Hematopoietic multipotent progenitor cell treated with erythropoietin and hydrocortisone succinate and interleukin-3 and kit ligand, for 4 days (in vitro differentiated cells): ENCODE measurements at regions not wholly inside any gene's neighbourhood (a gene's known extent, or its start where the extent isn't known, plus 50 kb on each side); places are given as distances from the start of the nearest gene placed in this dataset.
"Not testable (repeated sequence)": the region's sequence is repeated elsewhere in the genome, so short reads cannot be mapped to it uniquely, and the experiment has no call there.

Experiments
- DNase-seq: peaks from one replicate; pipeline ENCODE4 v3.0.0-alpha.2; 2015

DNA sequence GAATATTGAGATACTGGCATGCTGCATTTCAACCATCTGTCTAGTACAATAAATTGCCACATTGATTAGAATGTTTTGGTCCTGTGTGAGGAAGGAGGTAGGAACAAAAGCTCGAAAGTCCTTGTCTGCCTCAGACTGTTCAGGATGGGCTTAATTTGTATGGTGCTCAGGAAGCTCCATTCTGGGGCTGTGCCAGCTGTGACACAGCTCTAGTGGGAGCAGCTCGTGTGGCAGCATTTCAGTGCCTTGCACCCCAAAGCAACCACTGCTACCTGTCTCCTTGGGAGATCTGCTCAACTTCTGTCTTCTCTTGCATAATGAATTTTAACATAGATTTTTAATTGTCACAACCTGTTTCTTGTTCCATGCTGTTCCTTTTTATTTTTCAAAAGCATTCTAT lies 144.4 kb upstream of the THUMPD2 start:
- no peak for DNase-seq

GRCh38 chr2:39922679-39923405 lies 143.8 kb upstream of the THUMPD2 start:
- DNase-seq, result no peak

DNA sequence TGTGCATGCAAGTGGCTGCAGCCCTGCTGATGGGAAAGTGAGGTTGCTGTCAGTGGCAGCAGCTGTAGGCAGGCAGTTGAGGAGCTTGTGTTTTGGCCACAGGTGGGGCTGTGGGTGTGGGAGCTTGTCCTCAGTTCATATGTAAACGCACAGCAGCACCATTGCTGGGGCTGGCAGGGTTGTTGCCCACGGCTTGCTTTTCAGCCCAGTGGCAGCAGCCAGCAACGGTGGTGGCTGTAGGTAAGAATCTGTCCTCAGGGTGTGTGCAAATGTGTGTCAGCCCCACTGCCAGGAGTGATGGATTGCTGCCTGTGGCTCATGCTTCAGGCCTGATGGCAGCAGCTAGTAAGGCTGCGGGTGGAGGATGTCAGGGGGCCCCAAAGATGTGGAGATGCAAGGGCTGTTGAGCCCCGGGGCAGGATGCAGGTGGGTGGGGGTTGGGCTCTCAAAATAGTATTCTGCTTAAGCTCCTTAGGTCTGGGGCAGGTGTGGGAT lies 141.3 kb upstream of the THUMPD2 start:
- DNase-seq, result no peak

GRCh38 chr2:39919511-39920306 lies 140.7 kb upstream of the THUMPD2 start:
- no peak for DNase-seq

- no peak for DNase-seq
Observed at GRCh38 chr2:39918886-39919285, 139.8 kb upstream of the THUMPD2 start.

DNA sequence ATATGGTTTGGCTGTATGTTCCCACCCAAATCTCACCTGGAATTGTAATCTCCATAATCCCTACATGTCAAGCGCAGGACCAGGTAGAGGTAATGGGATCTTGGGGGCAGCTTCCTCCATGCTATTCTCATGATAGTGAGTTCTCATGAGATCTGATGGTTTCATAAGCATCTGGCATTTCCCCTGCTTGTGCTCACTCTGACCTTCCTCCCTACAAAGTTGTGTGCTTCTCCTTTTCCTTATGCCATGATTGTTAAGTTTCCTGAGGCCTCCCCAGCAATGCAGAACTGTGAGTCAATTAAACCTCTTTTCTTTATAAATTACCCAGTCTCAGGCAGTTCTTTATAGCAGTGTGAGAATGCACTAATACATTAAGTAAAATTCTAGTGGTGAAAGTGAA lies 138.3 kb upstream of the THUMPD2 start:
- not testable (repeated sequence) for DNase-seq

DNA sequence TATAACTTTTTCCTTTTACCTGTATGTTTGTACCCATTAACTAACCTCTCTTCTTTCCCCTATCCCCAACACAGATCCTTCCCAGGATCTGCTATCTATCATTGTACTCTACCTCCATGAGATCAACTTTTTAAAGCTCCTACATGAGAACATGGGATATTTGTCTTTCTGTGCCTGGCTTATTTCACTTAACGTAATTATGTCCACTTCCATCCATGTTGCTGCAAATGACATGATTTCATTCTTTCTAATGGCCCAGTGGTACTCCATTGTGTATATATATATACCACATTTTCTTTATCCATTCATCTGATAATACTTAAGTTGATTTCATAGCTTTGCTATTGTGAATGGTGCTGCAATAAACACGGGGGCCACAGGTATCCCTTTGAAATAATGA lies 135.9 kb upstream of the THUMPD2 start:
- DNase-seq, result no peak

GRCh38 chr2:39913648-39914461 lies 134.8 kb upstream of the THUMPD2 start:
- peak; percentile 86 for DNase-seq

GRCh38 chr2:39902103-39902502 lies 123.0 kb upstream of the THUMPD2 start:
- DNase-seq, result no peak

- DNase-seq, result no peak
Observed at GRCh38 chr2:39898934-39899333, 119.9 kb upstream of the THUMPD2 start.

DNA sequence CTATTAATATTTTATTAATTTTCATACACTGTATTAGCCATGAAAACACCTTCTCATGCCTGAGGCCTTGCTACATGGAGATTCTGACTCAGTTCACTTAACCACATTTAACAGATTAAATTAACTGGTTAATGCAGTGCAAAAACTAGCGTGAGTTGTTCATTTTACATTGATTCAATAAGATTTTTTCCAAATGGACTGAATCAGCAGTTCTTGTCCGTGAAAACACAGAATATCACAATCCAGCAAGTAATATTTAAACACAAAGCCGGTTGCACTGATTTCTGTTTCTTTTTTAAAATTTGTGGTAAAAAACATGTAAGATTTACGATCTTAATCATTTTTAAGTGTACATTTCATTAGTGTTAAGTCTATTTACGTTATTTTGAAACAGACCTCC lies 118.2 kb upstream of the THUMPD2 start:
- no peak for DNase-seq

GRCh38 chr2:39894082-39894481 lies 115.0 kb upstream of the THUMPD2 start:
- DNase-seq, result no peak

- DNase-seq, result no peak
Observed at GRCh38 chr2:39893616-39894015, 114.6 kb upstream of the THUMPD2 start.

GRCh38 chr2:39881948-39882347 lies 102.9 kb upstream of the THUMPD2 start:
- DNase-seq, result no peak

- DNase-seq, result no peak
Observed at GRCh38 chr2:39881494-39881893, 102.4 kb upstream of the THUMPD2 start.

DNA sequence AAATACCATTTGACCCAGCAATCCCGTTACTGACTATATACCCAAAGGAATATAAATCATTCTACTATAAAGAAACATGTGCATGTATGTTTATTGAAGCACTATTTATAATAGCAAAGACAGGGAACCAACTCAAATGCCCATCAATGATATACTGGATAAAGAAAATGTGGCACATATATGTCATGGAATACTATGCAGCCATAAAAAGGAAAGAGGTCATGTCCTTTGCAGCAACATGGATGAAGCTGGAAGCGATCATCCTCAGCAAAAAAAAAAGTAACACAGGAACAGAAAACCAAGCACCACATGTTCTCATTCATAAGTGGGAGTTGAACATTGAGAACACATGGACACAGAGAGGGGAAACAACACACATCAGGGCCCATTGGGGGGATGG lies 99.9 kb upstream of the THUMPD2 start:
- not testable (repeated sequence) for DNase-seq

DNA sequence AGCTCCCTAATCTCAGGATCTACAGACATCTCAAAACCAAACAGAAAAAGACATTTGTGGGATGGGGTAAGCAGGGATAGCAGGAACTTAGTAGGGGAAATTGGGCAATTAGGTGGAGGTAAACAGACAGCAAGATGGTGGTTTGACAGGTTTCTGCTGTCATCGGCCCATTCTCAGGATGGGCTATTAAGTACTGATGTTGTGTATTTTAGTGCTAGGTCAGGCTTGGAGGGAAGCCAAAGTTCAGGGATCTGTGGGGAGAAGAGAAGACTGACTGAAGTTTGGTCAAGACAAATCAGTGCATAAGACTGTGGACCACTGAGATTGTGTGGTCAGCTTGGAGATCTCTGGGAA lies 96.8 kb upstream of the THUMPD2 start:
- no peak for DNase-seq

DNA sequence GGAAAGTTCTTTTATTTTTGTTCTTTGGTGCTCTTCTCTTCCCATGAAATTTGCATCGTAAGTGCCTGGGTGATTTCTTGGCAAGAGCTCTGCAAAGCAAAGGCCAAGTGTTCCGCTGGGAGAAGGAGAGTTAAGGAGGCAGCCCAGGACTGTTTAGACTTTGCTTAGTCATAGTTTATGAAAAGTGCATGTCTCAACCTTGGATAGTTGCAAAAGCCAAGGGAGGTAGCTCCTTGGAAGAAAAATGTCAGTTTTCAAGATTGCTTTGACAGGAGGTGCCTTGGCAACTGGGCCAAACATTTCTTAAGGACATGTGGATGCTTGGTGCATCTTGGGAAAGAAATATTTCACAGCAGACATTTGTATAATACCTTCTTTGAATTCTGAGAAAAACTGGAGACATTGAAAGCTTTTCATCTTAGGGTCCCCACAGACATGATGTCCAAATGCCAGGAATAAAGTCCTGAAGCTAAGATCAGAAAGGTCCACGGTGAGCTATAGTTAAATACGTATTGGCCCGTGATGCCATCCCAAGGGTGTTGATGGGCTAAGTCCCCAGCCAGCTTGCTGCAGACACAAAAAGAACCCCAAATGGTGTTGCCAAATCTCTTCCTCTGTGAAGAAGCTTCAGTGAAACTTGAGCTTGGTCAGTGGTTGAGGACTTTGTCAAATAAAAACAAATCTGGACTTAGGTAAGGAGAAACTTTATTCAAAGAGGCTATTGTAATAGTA lies 96.3 kb upstream of the THUMPD2 start:
- no peak for DNase-seq

DNA sequence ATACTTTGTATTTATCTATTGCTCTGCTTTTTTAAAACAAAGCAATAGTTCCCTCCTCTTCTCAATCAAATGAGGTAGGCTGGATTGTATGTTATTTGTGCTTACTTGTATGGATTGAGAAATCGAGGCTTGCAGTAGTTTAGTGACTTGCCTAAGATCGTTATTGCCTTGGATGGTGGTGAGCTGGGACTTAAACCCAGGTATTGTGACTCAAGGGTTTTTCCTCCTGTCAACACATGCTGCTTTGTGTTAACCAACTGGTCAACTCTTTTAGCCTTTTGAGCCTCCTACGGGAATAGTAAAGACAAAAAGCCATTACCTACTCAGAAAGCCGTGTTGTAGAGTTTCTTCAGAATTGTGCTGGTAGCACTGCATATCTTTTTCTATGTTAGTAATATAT lies 95.2 kb upstream of the THUMPD2 start:
- DNase-seq, result no peak

GRCh38 chr2:39873586-39873985 lies 94.5 kb upstream of the THUMPD2 start:
- no peak for DNase-seq

DNA sequence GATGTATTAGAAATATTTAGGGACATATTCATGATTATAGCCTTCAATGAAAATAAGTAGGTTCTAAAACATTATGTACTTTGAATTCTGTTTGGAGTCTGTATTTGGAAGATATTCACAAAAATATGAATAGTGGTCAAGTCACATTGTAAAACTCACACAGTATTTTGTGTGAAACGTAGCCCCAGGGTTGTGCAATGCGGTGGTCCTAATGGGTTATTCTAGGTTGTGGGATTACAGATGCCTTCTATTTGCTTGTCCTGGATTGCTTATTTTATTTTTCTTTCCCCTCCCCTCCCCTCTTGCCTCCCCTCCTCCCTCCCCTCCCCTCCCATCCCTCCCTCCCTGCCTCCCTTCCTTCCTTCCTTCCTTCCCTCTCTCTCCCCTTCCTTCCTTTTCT lies 93.7 kb upstream of the THUMPD2 start:
- no peak for DNase-seq

DNA sequence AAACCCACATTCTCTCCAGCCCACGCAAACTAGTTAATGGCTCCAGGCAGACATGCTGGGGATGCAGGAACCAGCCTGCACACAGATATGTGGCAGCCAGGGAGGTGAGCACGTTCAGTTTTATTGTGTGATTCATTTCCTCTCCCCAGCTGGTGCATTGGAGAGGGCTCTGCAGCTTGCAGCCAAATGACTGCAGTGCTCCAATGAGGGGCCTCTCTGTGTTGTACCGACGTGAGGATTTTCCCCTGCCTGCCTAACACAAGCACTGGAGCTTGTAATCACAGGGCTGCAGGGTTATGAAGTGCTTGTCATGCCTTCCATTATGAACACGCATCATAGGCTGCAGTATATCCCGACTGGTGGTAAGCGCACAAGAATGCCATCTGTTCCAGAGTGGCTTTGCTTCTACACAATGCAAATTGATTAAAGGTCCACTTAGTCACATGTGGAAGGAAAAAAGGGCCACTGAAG lies 92.3 kb upstream of the THUMPD2 start:
- DNase-seq, result peak; percentile 3

DNA sequence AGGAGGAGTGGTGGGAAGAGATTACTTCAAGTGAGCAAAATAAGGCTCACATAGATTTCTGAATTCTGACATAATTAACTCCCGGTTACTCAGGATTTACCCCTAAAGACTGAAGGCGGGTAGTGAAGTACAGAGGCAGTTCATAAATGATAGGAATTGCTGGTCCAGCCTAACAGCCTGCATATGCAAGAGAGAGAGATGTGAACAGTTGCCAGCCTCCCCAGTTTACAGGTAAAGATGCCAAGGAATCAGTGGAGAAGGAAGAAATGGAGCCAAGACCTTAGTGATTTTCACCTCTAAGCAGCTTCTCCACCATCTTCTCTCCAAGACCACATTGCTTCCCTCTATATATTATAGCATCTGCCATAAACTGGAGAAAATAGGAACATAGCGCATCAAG lies 91.8 kb upstream of the THUMPD2 start:
- DNase-seq, result no peak
